MM.1S (cell line): ENCODE measurements at regions not wholly inside any gene's neighbourhood (a gene's known extent, or its start where the extent isn't known, plus 50 kb on each side); places are given as distances from the start of the nearest gene placed in this dataset.

Experiments
- DNase-seq: peaks from one replicate; pipeline ENCODE4 v3.0.0-alpha.2; 2015
- H2AFZ ChIP-seq: fragments of 300-600 bp; sonication (generic); 2 replicates; pipeline ENCODE4 v1.6.0; 2016; ENCODE audit warnings: antibody characterized with exemption, low read length
- H3F3A ChIP-seq: fragments of 300-600 bp; sonication (generic); 2 replicates; pipeline ENCODE4 v1.6.1; 2016; ENCODE audit warnings: mild to moderate bottlenecking, antibody characterized with exemption, low read length, moderate library complexity, mixed read lengths; ENCODE audit not compliant: insufficient read depth
- H3K27ac ChIP-seq: fragments of 300-600 bp; sonication (generic); 2 replicates; pipeline ENCODE4 v1.5.1; 2016; ENCODE audit warnings: mild to moderate bottlenecking, low read length
- H3K27me3 ChIP-seq: fragments of 300-600 bp; sonication (generic); replicated peaks from 2 replicates; pipeline ENCODE4 v1.6.0; 2016; ENCODE audit warnings: low read length; ENCODE audit not compliant: insufficient read depth
- H3K36me3 ChIP-seq: fragments of 300-600 bp; sonication (generic); replicated peaks from 2 replicates; pipeline ENCODE4 v1.6.1; 2016; ENCODE audit warnings: mild to moderate bottlenecking, low read length, mixed read lengths; ENCODE audit not compliant: insufficient read depth
- H3K4me1 ChIP-seq: fragments of 300-600 bp; sonication (generic); 2 replicates; pipeline ENCODE4 v1.6.1; 2016; ENCODE audit warnings: low read length, mixed read lengths
- H3K4me2 ChIP-seq: fragments of 300-600 bp; sonication (generic); 2 replicates; pipeline ENCODE4 v1.6.0; 2016; ENCODE audit warnings: low read depth, low read length
- H3K4me3 ChIP-seq: fragments of 300-600 bp; sonication (generic); 2 replicates; pipeline ENCODE4 v1.5.1; 2016; ENCODE audit warnings: low read length, mixed read lengths
- H3K79me2 ChIP-seq: fragments of 300-600 bp; sonication (generic); 2 replicates; pipeline ENCODE4 v1.6.1; 2016; ENCODE audit warnings: mixed run types, low read length, mixed read lengths
- H3K9ac ChIP-seq: fragments of 300-600 bp; sonication (generic); 2 replicates; pipeline ENCODE4 v1.6.1; 2016; ENCODE audit warnings: low read length, mixed read lengths
- H3K9me2 ChIP-seq: fragments of 300-600 bp; sonication (generic); replicated peaks from 2 replicates; pipeline ENCODE4 v1.6.1; 2016; ENCODE audit warnings: mild to moderate bottlenecking, low read length, mixed read lengths; ENCODE audit not compliant: insufficient read depth
- H3K9me3 ChIP-seq: fragments of 300-600 bp; sonication (generic); replicated peaks from 2 replicates; pipeline ENCODE4 v1.6.1; 2016; ENCODE audit warnings: mild to moderate bottlenecking, low read length, mixed read lengths; ENCODE audit not compliant: insufficient read depth
- H4K20me1 ChIP-seq: fragments of 300-600 bp; sonication (generic); 2 replicates; pipeline ENCODE4 v1.6.1; 2016; ENCODE audit warnings: mild to moderate bottlenecking, low read length, moderate library complexity, mixed read lengths; ENCODE audit not compliant: insufficient read depth
- EZH2 ChIP-seq: fragments of 300-600 bp; sonication (generic); optimal IDR thresholded peaks from 2 replicates; pipeline ENCODE3; 2017; ENCODE audit warnings: low read depth, mild to moderate bottlenecking, antibody characterized with exemption, low read length, mixed read lengths
- EZH2phosphoT487 ChIP-seq: fragments of 300-600 bp; sonication (generic); IDR thresholded peaks from 2 replicates; pipeline ENCODE4 v1.6.1; 2018; ENCODE audit warnings: antibody characterized with exemption, low read length
- TF ChIP-seq, protein P1 (sequence below): fragments of 300-600 bp; sonication (generic); IDR thresholded peaks from 2 replicates; pipeline ENCODE4 v1.5.1; 2016; ENCODE audit warnings: antibody characterized with exemption, low read length, mixed read lengths

DNA sequence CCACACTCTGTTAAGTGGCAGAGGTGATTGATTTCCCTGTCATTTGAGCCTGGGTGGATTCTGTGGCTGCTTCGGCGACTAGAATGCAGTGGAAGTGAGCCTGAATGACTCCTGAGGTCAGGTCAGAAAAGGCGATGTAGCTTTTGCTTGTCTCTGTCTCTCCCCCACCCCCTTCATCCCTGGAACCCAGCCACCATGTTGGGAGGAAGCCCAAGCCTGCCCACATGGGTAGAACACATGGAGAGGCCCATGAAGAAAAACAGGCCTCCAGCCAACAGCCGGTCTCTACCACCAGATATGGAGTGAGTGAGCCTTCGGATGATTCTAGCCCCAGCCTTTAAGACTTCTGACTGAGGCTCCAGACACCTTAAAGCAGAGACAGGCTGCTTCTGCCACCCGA lies 181.0 kb downstream of the TFAP2C start:
- Histone ChIP-seq H3K27me3 (peaks cover 12% of the 10 kb centered on the region), H3K9ac (no peak overlapping the region), H3K9me2 (no peaks in the 10 kb centered on the region), H3F3A (no peaks in the 10 kb centered on the region), H3K36me3 (no peaks in the 10 kb centered on the region), H3K9me3 (no peaks in the 10 kb centered on the region), H2AFZ (no peak overlapping the region), H3K4me3 (no peak overlapping the region), H3K4me1 (no peaks in the 10 kb centered on the region), H4K20me1 (no peaks in the 10 kb centered on the region), H3K4me2 (no peak overlapping the region), H3K27ac (no peak overlapping the region), H3K79me2 (no peaks in the 10 kb centered on the region)
- no peak for DNase-seq
- TF ChIP-seq, protein P1, sequence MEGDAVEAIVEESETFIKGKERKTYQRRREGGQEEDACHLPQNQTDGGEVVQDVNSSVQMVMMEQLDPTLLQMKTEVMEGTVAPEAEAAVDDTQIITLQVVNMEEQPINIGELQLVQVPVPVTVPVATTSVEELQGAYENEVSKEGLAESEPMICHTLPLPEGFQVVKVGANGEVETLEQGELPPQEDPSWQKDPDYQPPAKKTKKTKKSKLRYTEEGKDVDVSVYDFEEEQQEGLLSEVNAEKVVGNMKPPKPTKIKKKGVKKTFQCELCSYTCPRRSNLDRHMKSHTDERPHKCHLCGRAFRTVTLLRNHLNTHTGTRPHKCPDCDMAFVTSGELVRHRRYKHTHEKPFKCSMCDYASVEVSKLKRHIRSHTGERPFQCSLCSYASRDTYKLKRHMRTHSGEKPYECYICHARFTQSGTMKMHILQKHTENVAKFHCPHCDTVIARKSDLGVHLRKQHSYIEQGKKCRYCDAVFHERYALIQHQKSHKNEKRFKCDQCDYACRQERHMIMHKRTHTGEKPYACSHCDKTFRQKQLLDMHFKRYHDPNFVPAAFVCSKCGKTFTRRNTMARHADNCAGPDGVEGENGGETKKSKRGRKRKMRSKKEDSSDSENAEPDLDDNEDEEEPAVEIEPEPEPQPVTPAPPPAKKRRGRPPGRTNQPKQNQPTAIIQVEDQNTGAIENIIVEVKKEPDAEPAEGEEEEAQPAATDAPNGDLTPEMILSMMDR: no peak
- no peak for TF ChIP-seq EZH2phosphoT487
- no peak for TF ChIP-seq EZH2

DNA sequence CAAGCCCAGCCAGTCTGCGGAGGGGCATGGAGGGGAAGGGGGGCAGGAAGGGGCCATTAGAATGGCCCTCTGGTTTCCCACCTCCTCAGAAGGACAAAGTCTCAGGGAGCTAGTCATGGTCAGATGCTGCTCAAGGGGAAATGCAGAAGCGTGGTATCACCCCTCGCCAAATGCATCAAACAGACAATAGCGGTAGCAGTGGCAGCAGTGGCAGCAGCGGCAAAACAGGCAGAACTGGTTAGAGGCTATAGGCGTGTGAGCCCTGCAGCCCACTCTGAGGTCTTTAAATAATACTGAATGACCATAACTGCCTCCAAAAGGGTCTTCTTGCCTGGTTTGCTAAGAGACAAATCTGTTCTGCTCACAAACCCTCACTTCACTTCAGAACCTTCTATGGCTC lies 186.7 kb downstream of the TFAP2C start:
- H3K4me2 ChIP-seq: no peak overlapping the region
- H3K4me3 ChIP-seq: no peak overlapping the region
- H3K9me2 ChIP-seq: no peaks in the 10 kb centered on the region
- no peak overlapping the region for H3K9ac ChIP-seq
- no peaks in the 10 kb centered on the region for H3K9me3 ChIP-seq
- H2AFZ ChIP-seq: no peak overlapping the region
- H3K27ac ChIP-seq: no peak overlapping the region
- no peaks in the 10 kb centered on the region for H3K79me2 ChIP-seq
- H3K36me3 ChIP-seq: no peaks in the 10 kb centered on the region
- TF ChIP-seq, protein P1: no peak
- TF ChIP-seq EZH2: no peak
- no peak for TF ChIP-seq EZH2phosphoT487
- no peaks in the 10 kb centered on the region for H3F3A ChIP-seq
- H4K20me1 ChIP-seq: no peaks in the 10 kb centered on the region
- H3K4me1 ChIP-seq: no peaks in the 10 kb centered on the region
- no peak for DNase-seq
- peaks cover 17% of the 10 kb centered on the region; the same call in 1 of the 2 replicates for H3K27me3 ChIP-seq

DNA sequence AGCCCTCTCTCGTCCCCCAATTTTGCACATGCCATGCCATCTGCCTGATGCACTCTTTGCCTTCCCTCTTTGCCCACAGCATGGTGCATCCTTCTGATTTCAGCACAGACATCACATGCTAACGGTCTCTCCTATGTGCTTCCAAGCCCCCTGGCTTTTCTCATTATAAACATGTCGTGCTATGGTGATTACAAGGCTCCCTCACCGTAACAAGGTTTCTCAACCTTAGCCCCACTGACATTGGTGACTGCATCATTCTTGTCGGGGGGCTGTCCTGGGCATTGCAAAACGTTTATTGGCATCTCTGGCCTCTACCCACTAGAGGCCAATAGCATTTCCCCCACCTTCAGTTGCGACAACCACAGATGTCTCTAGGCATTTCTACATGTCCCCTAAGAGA lies 187.2 kb downstream of the TFAP2C start:
- no peaks in the 10 kb centered on the region for H3K36me3 ChIP-seq
- no peak overlapping the region for H3K4me2 ChIP-seq
- H2AFZ ChIP-seq: no peak overlapping the region
- no peaks in the 10 kb centered on the region for H3K9me3 ChIP-seq
- H4K20me1 ChIP-seq: no peaks in the 10 kb centered on the region
- H3K79me2 ChIP-seq: no peaks in the 10 kb centered on the region
- H3K4me1 ChIP-seq: no peaks in the 10 kb centered on the region
- H3F3A ChIP-seq: no peaks in the 10 kb centered on the region
- H3K27ac ChIP-seq: no peak overlapping the region
- no peak overlapping the region for H3K4me3 ChIP-seq
- TF ChIP-seq EZH2phosphoT487 (no peak), EZH2 (no peak)
- TF ChIP-seq, protein P1: no peak
- no peaks in the 10 kb centered on the region for H3K9me2 ChIP-seq
- H3K9ac ChIP-seq: no peak overlapping the region
- no peak for DNase-seq
- peaks cover 19% of the 10 kb centered on the region; the same call in 1 of the 2 replicates for H3K27me3 ChIP-seq
